NCI-H2081 (cell line): ENCODE measurements at regions not wholly inside any gene's neighbourhood (a gene's known extent, or its start where the extent isn't known, plus 50 kb on each side); places are given as distances from the start of the nearest gene placed in this dataset.
"Not testable (repeated sequence)": the region's sequence is repeated elsewhere in the genome, so short reads cannot be mapped to it uniquely, and the experiment has no call there.

Experiments used
- DNase-seq, 2 experiments: peaks; one replicate each; lab custom pipeline; 2025; lab: John Stamatoyannopoulos, UW

GRCh38 chr5:18732556-18733479 is 1098.6 kb downstream of the TAF11L14 start:
- no peak for DNase-seq

GRCh38 chr5:18736051-18736398 is 1101.8 kb downstream of the TAF11L14 start:
- no peak for DNase-seq

- not testable (repeated sequence) for DNase-seq
Measured at GRCh38 chr5:18736736-18737135, 1102.5 kb downstream of the TAF11L14 start.

- DNase-seq = no peak
Measured at GRCh38 chr5:18740301-18740700, 1106.0 kb downstream of the TAF11L14 start.

GRCh38 chr5:18742830-18743229 is 1108.6 kb downstream of the TAF11L14 start:
- no peak for DNase-seq

DNA sequence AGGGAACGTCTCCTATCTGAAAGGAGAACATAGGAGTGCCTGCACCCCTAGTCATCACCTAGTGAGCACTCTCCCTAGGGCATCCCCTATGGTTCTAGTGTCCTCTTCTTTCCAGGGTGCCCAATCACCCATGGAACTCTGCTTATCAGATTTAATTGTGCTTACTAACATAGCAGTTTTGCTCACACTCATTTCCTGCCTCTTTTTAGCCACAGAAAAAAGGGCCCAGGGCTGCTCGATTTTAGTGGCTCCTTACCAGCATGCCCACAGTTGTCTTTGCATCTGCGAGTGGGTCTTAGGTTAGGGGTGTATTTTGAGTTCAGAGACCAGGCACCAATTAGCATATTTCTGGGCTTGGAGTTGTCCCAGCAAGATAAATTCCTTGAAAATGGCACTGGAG is 1110.2 kb downstream of the TAF11L14 start:
- no peak for DNase-seq

DNA sequence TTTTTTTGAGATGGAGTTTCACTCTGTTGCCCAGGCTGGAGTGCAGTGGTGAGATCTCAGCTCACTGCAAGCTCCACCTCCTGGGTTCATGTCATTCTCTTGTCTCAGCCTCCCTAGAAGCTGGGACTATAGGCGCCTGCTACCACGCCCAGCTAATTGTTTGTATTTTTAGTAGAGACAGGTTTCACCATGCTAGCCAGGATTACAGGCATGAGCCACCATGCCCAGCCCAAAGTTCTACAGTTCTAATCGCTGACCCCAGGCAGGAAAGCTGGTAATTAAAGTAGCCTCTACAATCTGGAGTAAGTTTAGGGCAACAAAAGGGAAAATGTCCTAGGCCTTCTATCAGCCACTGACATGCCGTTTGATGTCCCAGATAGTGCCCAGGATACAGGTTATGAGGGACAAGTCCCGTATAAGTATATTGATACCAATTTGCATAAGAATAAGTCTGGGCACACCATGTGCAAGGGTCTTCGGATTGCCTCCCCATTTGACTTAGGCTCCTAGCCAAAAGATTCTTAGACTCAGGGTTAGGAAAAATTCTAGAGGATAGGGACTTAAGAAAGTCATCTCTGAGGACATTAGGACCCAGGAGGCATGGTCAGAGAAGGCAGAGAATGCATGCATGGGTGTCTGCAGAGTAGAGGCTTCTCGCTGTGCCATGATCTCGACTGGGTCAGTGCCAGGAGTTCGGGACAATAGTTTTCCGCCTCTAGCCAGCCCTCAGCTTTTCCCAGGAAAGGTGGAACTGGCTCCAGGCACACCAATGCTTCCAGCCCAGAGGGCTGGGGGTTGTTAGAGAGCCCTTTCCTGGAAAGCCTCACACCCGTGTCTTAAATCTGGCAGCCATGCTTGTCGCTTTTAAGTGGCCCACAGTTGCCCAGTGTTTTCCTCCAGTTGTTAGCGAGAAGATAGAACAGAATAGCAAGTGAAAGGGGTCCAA is 1111.1 kb downstream of the TAF11L14 start:
- peak; percentile 46 to 82 for DNase-seq

DNA sequence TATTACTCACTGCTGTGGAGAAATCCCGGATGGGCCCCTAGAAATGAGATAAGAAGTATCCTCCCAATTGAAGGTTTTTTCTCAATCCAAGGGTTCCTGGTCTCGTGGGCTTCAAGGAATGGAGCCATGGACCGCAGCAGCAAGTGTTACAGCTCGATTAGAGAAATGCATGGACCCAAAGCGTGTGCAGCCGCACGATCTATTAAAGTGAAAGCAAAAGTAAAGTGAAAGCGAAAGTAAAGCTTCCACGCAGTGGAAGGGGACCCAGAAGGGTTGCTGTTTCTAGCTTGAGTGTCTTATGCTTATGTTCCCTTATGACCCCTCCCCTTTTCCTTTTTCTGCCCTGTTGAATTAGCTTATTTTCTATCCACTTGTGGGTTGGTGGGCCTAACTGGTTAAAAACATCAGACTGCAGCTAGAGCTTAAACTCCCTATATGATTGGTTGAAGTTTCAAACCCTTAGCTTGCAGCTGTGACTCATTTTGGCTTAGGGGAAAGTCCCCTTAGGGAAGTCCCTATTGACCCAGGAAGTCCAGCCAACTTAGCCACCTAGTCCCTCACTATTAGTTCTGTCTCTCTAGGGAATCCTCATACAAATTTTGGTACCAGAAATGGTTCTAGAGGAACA is 1111.8 kb downstream of the TAF11L14 start:
- peak; percentile 52 to 63 for DNase-seq

GRCh38 chr5:18749763-18750162 is 1115.5 kb downstream of the TAF11L14 start:
- no peak for DNase-seq

- DNase-seq = no peak
Measured at GRCh38 chr5:18752317-18752716, 1118.1 kb downstream of the TAF11L14 start.

- no peak for DNase-seq
Measured at GRCh38 chr5:18754201-18754600, 1119.9 kb downstream of the TAF11L14 start.

DNA sequence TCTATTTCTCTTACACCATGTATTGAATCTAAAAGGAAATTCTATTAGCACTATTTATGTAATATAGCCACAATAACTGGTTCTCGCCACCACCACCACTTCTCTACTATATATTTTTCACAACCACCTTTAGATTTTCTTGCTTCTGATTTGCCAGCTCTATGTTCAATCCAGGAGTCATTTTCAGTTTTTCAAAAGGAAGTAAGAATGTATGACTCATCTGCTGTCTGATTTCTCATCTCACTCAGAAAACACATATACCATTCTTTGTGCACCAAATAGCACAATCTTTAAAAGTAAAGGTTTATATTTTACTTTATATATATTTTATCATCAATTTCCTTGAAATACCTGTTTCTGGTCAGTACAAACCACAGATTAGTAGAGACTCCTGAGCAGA is 1127.5 kb downstream of the TAF11L14 start:
- no peak for DNase-seq

DNA sequence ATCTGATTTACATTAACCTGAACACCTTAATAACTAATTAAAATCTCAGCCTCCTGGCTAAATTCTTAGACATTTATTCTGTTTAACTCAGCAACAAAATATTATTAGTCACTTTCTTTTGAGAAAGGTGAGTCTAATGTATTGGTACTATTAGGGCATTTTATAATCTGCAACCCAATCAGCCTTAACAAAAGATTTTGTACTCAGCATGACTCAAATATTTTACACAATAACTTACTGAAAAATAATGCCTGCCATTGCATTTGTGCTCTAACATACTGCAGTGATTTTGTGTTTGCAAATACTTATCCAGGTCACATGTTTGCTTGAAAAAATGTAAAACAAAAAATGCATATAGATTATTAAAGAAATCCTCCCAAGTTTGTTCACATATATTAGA is 1129.9 kb downstream of the TAF11L14 start:
- DNase-seq = no peak

- no peak for DNase-seq
Measured at GRCh38 chr5:18765304-18765703, 1131.0 kb downstream of the TAF11L14 start.

GRCh38 chr5:18771097-18771610 is 1136.9 kb downstream of the TAF11L14 start:
- no peak for DNase-seq

DNA sequence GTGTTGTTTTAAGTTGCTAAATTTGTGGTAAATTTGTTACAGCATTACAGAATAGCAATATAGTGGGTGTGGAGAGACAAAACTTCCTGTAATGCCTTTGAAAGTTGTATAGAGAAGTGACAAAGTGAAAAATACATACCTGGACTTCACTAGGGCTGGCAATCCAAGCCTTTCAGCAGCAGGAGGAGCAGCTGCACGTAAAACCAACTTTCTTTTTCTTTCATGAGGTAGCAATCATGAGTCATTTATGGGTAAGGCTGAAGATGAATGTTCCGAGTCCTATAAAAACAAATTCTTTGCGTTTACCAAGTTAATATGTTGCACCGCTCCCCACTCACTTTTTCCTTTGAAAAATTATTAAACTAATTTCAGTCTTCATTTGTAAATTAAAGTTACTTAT is 1138.2 kb downstream of the TAF11L14 start:
- peak; percentile 6 to 31 for DNase-seq

GRCh38 chr5:18778225-18778624 is 1144.0 kb downstream of the TAF11L14 start:
- no peak for DNase-seq

GRCh38 chr5:18789218-18789998 is 1155.1 kb downstream of the TAF11L14 start:
- no peak for DNase-seq

DNA sequence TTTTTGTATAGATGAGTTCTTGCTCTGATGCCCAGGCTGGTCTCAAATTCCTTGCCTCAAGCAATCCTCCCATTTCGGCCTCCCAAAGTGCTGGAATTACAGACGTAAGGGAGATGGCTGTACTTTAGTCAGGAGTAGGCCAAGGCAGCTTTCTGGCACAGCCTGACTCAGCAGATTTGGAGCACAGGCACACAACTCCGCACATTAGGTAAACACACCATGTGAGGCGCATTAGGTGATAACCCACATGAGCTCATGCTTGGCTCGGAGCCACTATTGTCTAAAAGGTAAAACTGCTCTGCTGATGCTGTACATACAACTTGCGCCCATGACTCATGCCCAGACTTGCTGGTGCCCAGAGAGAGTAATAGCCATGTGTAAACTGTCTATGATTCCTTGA is 1157.9 kb downstream of the TAF11L14 start:
- DNase-seq = peak in 1 of 2 experiments; percentile 54

DNA sequence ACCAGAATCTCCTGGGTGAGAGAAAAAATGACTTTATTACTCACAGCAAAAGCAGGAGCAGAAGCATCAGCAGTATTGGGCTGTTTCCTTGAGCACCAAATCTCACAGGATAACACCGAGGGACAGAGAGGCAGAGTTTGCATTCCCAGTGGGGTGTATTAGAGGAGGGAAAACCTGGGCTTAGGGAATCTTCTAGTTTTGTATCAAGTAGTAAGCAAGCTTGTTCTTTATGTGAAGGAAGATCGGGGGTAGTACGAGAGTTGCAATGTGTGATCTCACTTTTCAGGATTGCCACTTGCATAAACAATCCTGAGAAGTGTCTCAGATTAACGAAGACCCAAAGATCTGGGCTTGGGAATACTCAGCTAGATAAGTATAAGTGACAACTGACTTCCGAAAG is 1163.0 kb downstream of the TAF11L14 start:
- no peak for DNase-seq

GRCh38 chr5:18798058-18798457 is 1163.8 kb downstream of the TAF11L14 start:
- DNase-seq = no peak
